Bronchial epithelial cell (primary cell): ENCODE measurements at regions not wholly inside any gene's neighbourhood (a gene's known extent, or its start where the extent isn't known, plus 50 kb on each side); places are given as distances from the start of the nearest gene placed in this dataset.
"Not testable (repeated sequence)": the region's sequence is repeated elsewhere in the genome, so short reads cannot be mapped to it uniquely, and the experiment has no call there.

Source experiments
- DNase-seq: peaks from one replicate; pipeline ENCODE4 v3.0.0-alpha.2; 2010; ENCODE audit warnings: low read depth
- FAIRE-seq: peaks from 2 replicates; lab custom pipeline; 2011; peaks lifted over from hg19 to GRCh38; lab: Jason Lieb, UNC
- H3K27me3 ChIP-seq: 2 replicates; pipeline ENCODE4 v1.5.1; 2011; ENCODE audit warnings: low read length; ENCODE audit not compliant: control insufficient read depth, insufficient read depth
- H3K36me3 ChIP-seq: 2 replicates; pipeline ENCODE4 v1.5.1; 2011; ENCODE audit warnings: low read length; ENCODE audit not compliant: control insufficient read depth, insufficient read depth
- H3K4me3 ChIP-seq: 2 replicates; pipeline ENCODE4 v1.5.1; 2011; ENCODE audit warnings: mild to moderate bottlenecking, low read depth, low read length, control low read depth
- CTCF ChIP-seq: IDR thresholded peaks from 2 replicates; pipeline ENCODE4 v1.5.1; 2011; ENCODE audit warnings: mild to moderate bottlenecking, moderate library complexity, low read length, control low read depth, inconsistent platforms; ENCODE audit not compliant: insufficient read depth, severe bottlenecking

GRCh38 chr3:39641274-39641673 lies 168.1 kb upstream of the MYRIP start:
- DNase-seq (no peak), FAIRE-seq (no peak)
- Histone ChIP-seq H3K4me3 (no peak overlapping the region), H3K36me3 (no peaks in the 10 kb centered on the region), H3K27me3 (no peaks in the 10 kb centered on the region)
- TF ChIP-seq CTCF: no peak

GRCh38 chr3:39644176-39644575 lies 165.2 kb upstream of the MYRIP start:
- Histone ChIP-seq H3K27me3 (no peaks in the 10 kb centered on the region), H3K4me3 (no peak overlapping the region), H3K36me3 (no peaks in the 10 kb centered on the region)
- no peak for TF ChIP-seq CTCF
- FAIRE-seq: no peak
- DNase-seq: no peak

- FAIRE-seq, H3K4me3 ChIP-seq, DNase-seq, H3K36me3 ChIP-seq, H3K27me3 ChIP-seq: not testable (repeated sequence)
Observed at GRCh38 chr3:39651256-39651655, 158.2 kb upstream of the MYRIP start.

GRCh38 chr3:39651993-39652739 lies 157.2 kb upstream of the MYRIP start:
- H3K27me3 ChIP-seq: peaks cover 7% of the 10 kb centered on the region
- no peaks in the 10 kb centered on the region for H3K36me3 ChIP-seq
- no peak for DNase-seq
- TF ChIP-seq CTCF: no peak
- no peak overlapping the region for H3K4me3 ChIP-seq
- FAIRE-seq: no peak

- FAIRE-seq, DNase-seq, H3K36me3 ChIP-seq, H3K4me3 ChIP-seq, H3K27me3 ChIP-seq: not testable (repeated sequence)
Observed at GRCh38 chr3:39655718-39656117, 153.7 kb upstream of the MYRIP start.

GRCh38 chr3:39657075-39657474 lies 152.3 kb upstream of the MYRIP start:
- DNase-seq (no peak), FAIRE-seq (no peak)
- no peak for TF ChIP-seq CTCF
- Histone ChIP-seq H3K36me3 (no peaks in the 10 kb centered on the region), H3K4me3 (no peak overlapping the region), H3K27me3 (peaks cover 5% of the 10 kb centered on the region)

GRCh38 chr3:39657775-39658174 lies 151.6 kb upstream of the MYRIP start:
- DNase-seq (no peak), FAIRE-seq (no peak)
- Histone ChIP-seq H3K4me3 (no peak overlapping the region), H3K27me3 (peaks cover 4% of the 10 kb centered on the region), H3K36me3 (no peaks in the 10 kb centered on the region)
- TF ChIP-seq CTCF: no peak
